ENCODE measurements at regions not wholly inside any gene's neighbourhood (a gene's known extent, or its start where the extent isn't known, plus 50 kb on each side); places are given as distances from the start of the nearest gene placed in this dataset.

GRCh38 chr4:41822325-41822724 lies 73.8 kb upstream of the PHOX2B start:
- Histone ChIP-seq H3K27me3 (ENCODE audit: control insufficient read depth, insufficient read depth, low read length, poor library complexity, severe bottlenecking) (no peaks in the 10 kb centered on the region), H3K27ac (ENCODE audit: insufficient read depth, low read depth, low read length, poor library complexity, severe bottlenecking) (no peak overlapping the region)
- 86% methylated on average over 4 of the region's 4 CpGs for WGBS, 2 experiments

DNA sequence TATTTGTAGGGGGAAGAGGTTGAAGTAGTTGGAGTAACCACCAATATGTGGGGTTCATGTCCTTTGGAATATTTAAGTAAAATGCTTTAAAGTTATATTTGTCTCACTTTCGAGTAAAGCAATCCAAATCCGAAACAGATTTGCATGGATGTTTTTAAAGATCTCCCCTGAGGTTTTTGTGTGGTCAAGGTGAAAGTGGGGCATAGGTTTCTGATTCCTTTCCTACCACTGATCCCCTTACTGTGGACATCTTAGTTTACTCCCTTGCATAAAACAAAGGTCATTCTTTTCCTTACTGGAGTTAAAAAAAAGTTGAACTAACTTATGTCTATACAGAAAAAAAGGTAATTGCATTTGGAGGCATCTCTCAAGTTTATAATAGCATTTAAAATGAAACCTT lies 71.9 kb upstream of the PHOX2B start:
- WGBS, 2 experiments: 87 to 100% methylated on average over 2 of the region's 2 CpGs

More at GRCh38 chr4:41822325-41822724, 73.8 kb upstream of the PHOX2B start:
- H3K4me3 ChIP-seq (ENCODE audit: insufficient read depth, low read depth, low read length): no peak overlapping the region
- no peaks in the 10 kb centered on the region for H3K9me3 ChIP-seq (ENCODE audit: control insufficient read depth, low read length)
- H3K36me3 ChIP-seq (ENCODE audit: control insufficient read depth, insufficient read depth, low read length): no peaks in the 10 kb centered on the region
- H3K4me1 ChIP-seq (ENCODE audit: control insufficient read depth, insufficient read depth, low read length): peaks cover 3% of the 10 kb centered on the region

DNA sequence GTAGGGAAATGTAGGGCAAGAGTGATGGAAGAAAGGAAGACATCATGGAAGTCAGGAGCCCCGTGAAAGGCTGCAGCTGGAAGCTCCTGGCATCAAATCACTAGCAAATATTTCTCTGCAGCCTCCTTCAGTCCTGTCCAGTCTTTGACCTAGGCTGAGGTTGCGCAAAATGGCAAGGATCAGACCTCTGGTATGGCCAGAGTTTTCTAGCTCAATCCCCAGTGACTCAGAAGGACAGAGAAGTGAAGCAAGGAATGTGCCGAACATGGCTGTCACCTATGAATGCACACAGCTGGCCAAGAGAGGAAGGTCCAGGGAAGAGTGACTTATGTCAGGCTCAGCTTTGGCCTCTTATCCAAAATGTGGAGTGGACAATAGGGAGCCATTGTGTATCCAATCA lies 71.1 kb upstream of the PHOX2B start:
- Histone ChIP-seq H3K4me3 (ENCODE audit: insufficient read depth, low read depth, low read length) (no peak overlapping the region), H3K36me3 (ENCODE audit: control insufficient read depth, insufficient read depth, low read length) (no peaks in the 10 kb centered on the region), H3K4me1 (ENCODE audit: control insufficient read depth, insufficient read depth, low read length) (peaks cover 3% of the 10 kb centered on the region), H3K27me3 (ENCODE audit: control insufficient read depth, insufficient read depth, low read length, poor library complexity, severe bottlenecking) (no peaks in the 10 kb centered on the region), H3K9me3 (ENCODE audit: control insufficient read depth, low read length) (no peaks in the 10 kb centered on the region), H3K27ac (ENCODE audit: insufficient read depth, low read depth, low read length, poor library complexity, severe bottlenecking) (no peak overlapping the region)
- WGBS, 2 experiments: 89 to 94% methylated on average over 3 of the region's 3 CpGs

More for the DNA sequence above, 71.9 kb upstream of the PHOX2B start:
- H3K4me3 ChIP-seq (ENCODE audit: insufficient read depth, low read depth, low read length): no peak overlapping the region
- H3K27me3 ChIP-seq (ENCODE audit: control insufficient read depth, insufficient read depth, low read length, poor library complexity, severe bottlenecking): no peaks in the 10 kb centered on the region
- H3K4me1 ChIP-seq (ENCODE audit: control insufficient read depth, insufficient read depth, low read length): peaks cover 3% of the 10 kb centered on the region
- no peaks in the 10 kb centered on the region for H3K36me3 ChIP-seq (ENCODE audit: control insufficient read depth, insufficient read depth, low read length)
- no peaks in the 10 kb centered on the region for H3K9me3 ChIP-seq (ENCODE audit: control insufficient read depth, low read length)
- H3K27ac ChIP-seq (ENCODE audit: insufficient read depth, low read depth, low read length, poor library complexity, severe bottlenecking): no peak overlapping the region

DNA sequence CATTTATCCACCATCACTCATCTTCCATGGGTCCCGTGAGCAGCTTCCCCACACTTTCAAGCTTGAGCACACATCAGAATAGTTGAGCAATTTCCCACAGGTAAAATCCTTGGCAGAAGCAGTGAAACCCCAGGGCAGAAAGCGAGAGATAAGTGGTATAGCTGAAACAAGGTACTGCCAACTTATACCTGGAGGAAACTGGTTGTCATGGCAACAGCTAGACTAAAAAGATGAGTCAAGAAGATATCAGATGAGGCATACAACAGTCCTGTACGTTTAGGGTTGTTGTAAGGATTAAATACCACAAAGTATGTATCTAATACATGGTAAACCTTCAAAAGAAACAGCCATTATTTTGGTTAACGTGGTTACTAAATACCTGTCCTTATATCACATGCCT lies 66.9 kb upstream of the PHOX2B start:
- H3K27me3 ChIP-seq (ENCODE audit: control insufficient read depth, insufficient read depth, low read length, poor library complexity, severe bottlenecking): no peaks in the 10 kb centered on the region
- no peak overlapping the region for H3K4me3 ChIP-seq (ENCODE audit: insufficient read depth, low read depth, low read length)
- H3K27ac ChIP-seq (ENCODE audit: insufficient read depth, low read depth, low read length, poor library complexity, severe bottlenecking): no peak overlapping the region
- 79 to 92% methylated on average over 4 of the region's 4 CpGs for WGBS, 2 experiments
- peaks cover 3% of the 10 kb centered on the region for H3K4me1 ChIP-seq (ENCODE audit: control insufficient read depth, insufficient read depth, low read length)
- no peaks in the 10 kb centered on the region for H3K9me3 ChIP-seq (ENCODE audit: control insufficient read depth, low read length)
- H3K36me3 ChIP-seq (ENCODE audit: control insufficient read depth, insufficient read depth, low read length): no peaks in the 10 kb centered on the region

GRCh38 chr4:41814565-41814964 lies 66.0 kb upstream of the PHOX2B start:
- Histone ChIP-seq H3K4me3 (ENCODE audit: insufficient read depth, low read depth, low read length) (no peak overlapping the region), H3K9me3 (ENCODE audit: control insufficient read depth, low read length) (no peaks in the 10 kb centered on the region), H3K36me3 (ENCODE audit: control insufficient read depth, insufficient read depth, low read length) (no peaks in the 10 kb centered on the region), H3K27ac (ENCODE audit: insufficient read depth, low read depth, low read length, poor library complexity, severe bottlenecking) (no peak overlapping the region), H3K4me1 (ENCODE audit: control insufficient read depth, insufficient read depth, low read length) (no peaks in the 10 kb centered on the region), H3K27me3 (ENCODE audit: control insufficient read depth, insufficient read depth, low read length, poor library complexity, severe bottlenecking) (no peaks in the 10 kb centered on the region)
- 36 to 45% methylated on average over 10 of the region's 10 CpGs for WGBS, 2 experiments

- 94 to 95% methylated on average over 3 of the region's 3 CpGs for WGBS, 2 experiments
- Histone ChIP-seq H3K27me3 (ENCODE audit: control insufficient read depth, insufficient read depth, low read length, poor library complexity, severe bottlenecking) (no peaks in the 10 kb centered on the region), H3K9me3 (ENCODE audit: control insufficient read depth, low read length) (no peaks in the 10 kb centered on the region), H3K36me3 (ENCODE audit: control insufficient read depth, insufficient read depth, low read length) (no peaks in the 10 kb centered on the region), H3K4me3 (ENCODE audit: insufficient read depth, low read depth, low read length) (no peak overlapping the region), H3K4me1 (ENCODE audit: control insufficient read depth, insufficient read depth, low read length) (no peaks in the 10 kb centered on the region), H3K27ac (ENCODE audit: insufficient read depth, low read depth, low read length, poor library complexity, severe bottlenecking) (no peak overlapping the region)
Observed at GRCh38 chr4:41806807-41807206, 58.3 kb upstream of the PHOX2B start.

- H3K4me1 ChIP-seq (ENCODE audit: control insufficient read depth, insufficient read depth, low read length): no peaks in the 10 kb centered on the region
- 89 to 93% methylated on average over 3 of the region's 3 CpGs for WGBS, 2 experiments
- no peaks in the 10 kb centered on the region for H3K36me3 ChIP-seq (ENCODE audit: control insufficient read depth, insufficient read depth, low read length)
- H3K9me3 ChIP-seq (ENCODE audit: control insufficient read depth, low read length): no peaks in the 10 kb centered on the region
- H3K4me3 ChIP-seq (ENCODE audit: insufficient read depth, low read depth, low read length): no peak overlapping the region
- no peak overlapping the region for H3K27ac ChIP-seq (ENCODE audit: insufficient read depth, low read depth, low read length, poor library complexity, severe bottlenecking)
- no peaks in the 10 kb centered on the region for H3K27me3 ChIP-seq (ENCODE audit: control insufficient read depth, insufficient read depth, low read length, poor library complexity, severe bottlenecking)
Observed at GRCh38 chr4:41802590-41802989, 54.1 kb upstream of the PHOX2B start.

DNA sequence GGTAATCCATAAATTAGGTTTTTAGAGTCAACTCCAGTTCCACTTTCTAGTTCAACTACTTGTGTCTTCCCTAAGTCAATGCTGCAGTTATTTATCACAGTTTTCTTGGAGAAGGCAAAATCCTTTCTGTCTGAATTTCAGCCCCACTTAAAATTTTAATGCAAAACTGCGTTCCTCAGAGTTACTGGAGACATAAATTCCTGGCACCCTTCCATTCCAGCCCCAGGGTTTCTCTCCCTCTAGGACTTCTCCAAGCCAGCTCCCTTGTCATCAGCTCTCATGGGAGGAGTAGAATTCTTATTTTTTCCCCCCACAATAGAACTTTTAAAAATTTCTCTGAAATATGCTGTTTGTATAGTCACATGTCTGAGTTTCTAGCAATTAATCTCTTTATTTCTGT lies 50.6 kb upstream of the PHOX2B start:
- WGBS, 2 experiments: 97 to 100% methylated on average over 1 of the region's 1 CpG
- Histone ChIP-seq H3K9me3 (ENCODE audit: control insufficient read depth, low read length) (no peaks in the 10 kb centered on the region), H3K4me1 (ENCODE audit: control insufficient read depth, insufficient read depth, low read length) (peaks cover 17% of the 10 kb centered on the region)

More for the DNA sequence above, 50.6 kb upstream of the PHOX2B start:
- Histone ChIP-seq H3K36me3 (ENCODE audit: control insufficient read depth, insufficient read depth, low read length) (no peaks in the 10 kb centered on the region), H3K27ac (ENCODE audit: insufficient read depth, low read depth, low read length, poor library complexity, severe bottlenecking) (no peak overlapping the region), H3K4me3 (ENCODE audit: insufficient read depth, low read depth, low read length) (no peak overlapping the region), H3K27me3 (ENCODE audit: control insufficient read depth, insufficient read depth, low read length, poor library complexity, severe bottlenecking) (no peaks in the 10 kb centered on the region)

Measured in ectodermal cell (in vitro differentiated cells).